T-helper 1 cell treated with Interleukin-12 subunit alpha and Interleukin-12 subunit beta and Interleukin-4 antibody, amounts not matched to agents 30 μg/mL and 1 μg/mL, for 36 hours (primary cell): ENCODE measurements at regions not wholly inside any gene's neighbourhood (a gene's known extent, or its start where the extent isn't known, plus 50 kb on each side); places are given as distances from the start of the nearest gene placed in this dataset.

Experiments
- H3K27ac Mint-ChIP-seq: one replicate; pipeline ENCODE4 v1.8.0; 2021; ENCODE audit warnings: mild to moderate bottlenecking, mixed read lengths
- H3K27me3 Mint-ChIP-seq: one replicate; pipeline ENCODE4 v1.8.0; 2021; ENCODE audit warnings: low read depth, mixed read lengths
- H3K36me3 Mint-ChIP-seq: one replicate; pipeline ENCODE4 v1.8.0; 2021; ENCODE audit warnings: low read depth, mixed read lengths
- H3K4me1 Mint-ChIP-seq: one replicate; pipeline ENCODE4 v1.8.0; 2021; ENCODE audit warnings: low read depth, mixed read lengths
- H3K4me3 Mint-ChIP-seq: one replicate; pipeline ENCODE4 v1.8.0; 2021; ENCODE audit warnings: mild to moderate bottlenecking, moderate library complexity, mixed read lengths
- H3K9me3 Mint-ChIP-seq: one replicate; pipeline ENCODE4 v1.8.0; 2021; ENCODE audit warnings: mixed read lengths

DNA sequence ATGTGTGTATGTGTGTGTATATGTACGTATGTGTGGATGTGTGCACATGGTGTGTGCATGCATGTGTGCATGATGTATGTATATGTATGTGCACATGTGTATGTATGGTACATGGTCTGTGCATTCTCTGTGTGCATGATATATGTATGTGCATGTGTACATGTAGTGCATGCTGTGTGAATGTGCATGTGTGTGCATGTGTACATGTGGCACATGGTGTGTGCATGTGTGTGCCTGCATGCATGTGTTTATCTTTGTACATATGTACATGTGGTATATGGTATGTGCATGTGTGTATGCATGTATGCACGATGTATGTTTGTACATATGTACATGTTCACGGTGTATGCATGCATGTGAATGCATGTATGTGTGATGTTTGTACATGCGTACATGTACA, 383.7 kb downstream of the TYW1 start:
- Mint-ChIP-seq H3K9me3 (no peaks in the 10 kb centered on the region), H3K4me3 (no peak overlapping the region), H3K36me3 (no peaks in the 10 kb centered on the region), H3K4me1 (no peaks in the 10 kb centered on the region), H3K27ac (no peak overlapping the region), H3K27me3 (no peaks in the 10 kb centered on the region)

DNA sequence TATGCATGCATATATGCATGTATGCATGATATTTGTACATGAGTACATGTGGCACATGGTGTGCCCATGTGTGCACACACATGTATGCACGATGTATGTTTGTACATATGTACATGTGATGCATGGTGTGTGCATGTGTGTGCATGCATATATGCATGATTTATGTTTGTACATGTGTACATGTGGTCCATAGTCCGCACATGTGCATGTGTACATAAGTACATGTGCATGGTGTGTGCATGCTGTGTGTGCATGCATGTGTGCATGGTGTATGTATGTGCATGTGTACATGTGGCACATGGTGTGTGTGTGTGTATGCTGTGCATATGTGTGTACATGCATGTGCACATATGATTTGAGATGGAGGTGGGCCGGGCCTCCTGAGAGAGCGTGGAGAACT, 384.2 kb downstream of the TYW1 start:
- no peak overlapping the region for H3K4me3 Mint-ChIP-seq
- H3K27ac Mint-ChIP-seq, result no peak overlapping the region
- no peaks in the 10 kb centered on the region for H3K27me3 Mint-ChIP-seq
- H3K9me3 Mint-ChIP-seq, result no peaks in the 10 kb centered on the region
- no peaks in the 10 kb centered on the region for H3K36me3 Mint-ChIP-seq
- H3K4me1 Mint-ChIP-seq, result no peaks in the 10 kb centered on the region

DNA sequence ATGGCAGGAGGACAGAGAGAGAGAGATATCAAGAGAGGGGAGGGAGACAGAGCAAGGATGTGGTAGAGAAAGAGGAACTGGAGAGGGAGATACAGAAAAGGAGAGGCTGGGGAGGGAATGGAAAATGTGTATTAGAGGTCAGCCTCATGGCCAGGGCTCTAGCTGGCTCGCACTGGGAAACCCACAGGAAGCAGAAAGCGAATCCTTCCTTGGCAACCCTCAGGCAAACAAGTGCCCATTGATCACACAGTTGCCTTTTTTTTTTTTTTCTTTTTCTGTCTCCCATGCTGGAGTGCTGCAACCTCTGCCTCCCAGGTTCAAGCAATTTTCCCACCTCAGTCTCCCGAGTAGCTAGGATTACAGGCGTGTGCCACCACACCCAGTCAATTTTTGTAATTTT, 391.2 kb downstream of the TYW1 start:
- H3K9me3 Mint-ChIP-seq, result no peaks in the 10 kb centered on the region
- H3K27ac Mint-ChIP-seq, result no peak overlapping the region
- H3K27me3 Mint-ChIP-seq, result no peaks in the 10 kb centered on the region
- no peaks in the 10 kb centered on the region for H3K36me3 Mint-ChIP-seq
- no peak overlapping the region for H3K4me3 Mint-ChIP-seq
- no peaks in the 10 kb centered on the region for H3K4me1 Mint-ChIP-seq

DNA sequence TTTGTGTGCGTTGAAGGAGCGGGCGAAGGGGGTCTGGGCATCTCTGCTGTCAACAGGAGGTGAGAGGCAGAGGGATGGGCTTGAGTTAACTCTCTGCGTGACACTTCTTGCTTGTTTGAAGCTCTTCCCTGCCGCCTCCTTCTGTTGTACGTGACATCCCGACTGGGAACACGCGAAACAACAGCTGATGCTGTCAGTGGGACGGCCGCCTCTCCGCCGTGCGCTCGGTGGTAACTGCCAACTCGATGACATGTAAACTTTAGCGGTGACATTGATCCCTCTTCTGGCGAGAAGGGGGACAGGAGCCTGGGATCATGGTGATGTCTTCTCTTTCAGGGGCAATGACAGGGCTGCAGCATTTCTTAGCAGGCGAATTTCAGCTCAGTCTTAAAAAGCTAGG, 394.5 kb downstream of the TYW1 start:
- Mint-ChIP-seq H3K36me3 (no peaks in the 10 kb centered on the region), H3K27me3 (no peaks in the 10 kb centered on the region), H3K4me1 (no peaks in the 10 kb centered on the region), H3K4me3 (no peak overlapping the region), H3K9me3 (no peaks in the 10 kb centered on the region), H3K27ac (no peak overlapping the region)

GRCh38 chr7:67392596-67393438, 396.2 kb downstream of the TYW1 start:
- no peak overlapping the region for H3K4me3 Mint-ChIP-seq
- H3K36me3 Mint-ChIP-seq, result no peaks in the 10 kb centered on the region
- no peaks in the 10 kb centered on the region for H3K4me1 Mint-ChIP-seq
- H3K27me3 Mint-ChIP-seq, result no peaks in the 10 kb centered on the region
- H3K27ac Mint-ChIP-seq, result no peak overlapping the region
- H3K9me3 Mint-ChIP-seq, result peaks cover 3% of the 10 kb centered on the region

- Mint-ChIP-seq H3K4me3 (no peak overlapping the region), H3K36me3 (no peaks in the 10 kb centered on the region), H3K4me1 (no peaks in the 10 kb centered on the region), H3K27ac (no peak overlapping the region), H3K27me3 (no peaks in the 10 kb centered on the region), H3K9me3 (peaks cover 5% of the 10 kb centered on the region)
Measured at GRCh38 chr7:67393903-67394302, 397.3 kb downstream of the TYW1 start.

- Mint-ChIP-seq H3K36me3 (no peaks in the 10 kb centered on the region), H3K4me3 (no peak overlapping the region), H3K9me3 (peaks cover 9% of the 10 kb centered on the region), H3K27ac (no peak overlapping the region), H3K4me1 (no peaks in the 10 kb centered on the region), H3K27me3 (no peaks in the 10 kb centered on the region)
Measured at GRCh38 chr7:67398916-67399315, 402.3 kb downstream of the TYW1 start.

- no peak overlapping the region for H3K4me3 Mint-ChIP-seq
Measured at GRCh38 chr7:67401492-67401891, 404.9 kb downstream of the TYW1 start.

GRCh38 chr7:67402280-67402679, 405.6 kb downstream of the TYW1 start:
- Mint-ChIP-seq H3K9me3 (peaks cover 6% of the 10 kb centered on the region), H3K27me3 (no peaks in the 10 kb centered on the region), H3K4me1 (no peaks in the 10 kb centered on the region), H3K4me3 (no peak overlapping the region), H3K27ac (no peak overlapping the region), H3K36me3 (no peaks in the 10 kb centered on the region)

More at GRCh38 chr7:67401492-67401891, 404.9 kb downstream of the TYW1 start:
- H3K36me3 Mint-ChIP-seq, result no peaks in the 10 kb centered on the region
- H3K27me3 Mint-ChIP-seq, result no peaks in the 10 kb centered on the region
- no peaks in the 10 kb centered on the region for H3K4me1 Mint-ChIP-seq
- H3K9me3 Mint-ChIP-seq, result peaks cover 9% of the 10 kb centered on the region
- no peak overlapping the region for H3K27ac Mint-ChIP-seq

DNA sequence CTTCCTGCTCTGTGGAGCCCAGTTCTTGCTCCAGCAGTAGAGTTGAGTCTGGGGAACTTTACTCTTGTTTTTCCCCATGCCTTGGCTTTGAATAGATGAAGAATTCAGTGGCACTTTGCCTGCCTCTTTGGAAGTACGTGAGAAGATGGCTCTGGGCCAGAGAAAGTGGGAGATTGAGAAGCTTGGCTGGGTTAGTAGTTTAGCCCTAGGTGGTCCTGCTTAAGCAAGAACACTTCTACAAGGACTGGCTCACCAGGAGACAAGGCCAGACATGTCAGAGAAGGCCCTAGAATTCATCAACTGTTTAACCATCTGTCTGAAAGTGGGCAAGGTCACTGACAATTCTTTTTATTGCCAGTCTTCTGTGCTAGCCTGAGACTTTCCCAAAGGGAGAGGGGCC, 410.3 kb downstream of the TYW1 start:
- no peaks in the 10 kb centered on the region for H3K36me3 Mint-ChIP-seq
- no peaks in the 10 kb centered on the region for H3K4me1 Mint-ChIP-seq
- no peak overlapping the region for H3K27ac Mint-ChIP-seq
- H3K27me3 Mint-ChIP-seq, result no peaks in the 10 kb centered on the region
- H3K4me3 Mint-ChIP-seq, result no peak overlapping the region
- peaks cover 18% of the 10 kb centered on the region for H3K9me3 Mint-ChIP-seq

GRCh38 chr7:67407392-67408071, 410.9 kb downstream of the TYW1 start:
- H3K27ac Mint-ChIP-seq, result no peak overlapping the region
- no peaks in the 10 kb centered on the region for H3K36me3 Mint-ChIP-seq
- H3K4me1 Mint-ChIP-seq, result no peaks in the 10 kb centered on the region
- no peaks in the 10 kb centered on the region for H3K27me3 Mint-ChIP-seq
- H3K4me3 Mint-ChIP-seq, result no peak overlapping the region
- H3K9me3 Mint-ChIP-seq, result peaks cover 18% of the 10 kb centered on the region

GRCh38 chr7:67408109-67408508, 411.5 kb downstream of the TYW1 start:
- peaks cover 18% of the 10 kb centered on the region for H3K9me3 Mint-ChIP-seq
- no peaks in the 10 kb centered on the region for H3K27me3 Mint-ChIP-seq
- H3K4me1 Mint-ChIP-seq, result no peaks in the 10 kb centered on the region
- H3K4me3 Mint-ChIP-seq, result no peak overlapping the region
- no peak overlapping the region for H3K27ac Mint-ChIP-seq
- H3K36me3 Mint-ChIP-seq, result no peaks in the 10 kb centered on the region

GRCh38 chr7:67413670-67414069, 417.0 kb downstream of the TYW1 start:
- H3K4me3 Mint-ChIP-seq, result no peak overlapping the region
- H3K27me3 Mint-ChIP-seq, result no peaks in the 10 kb centered on the region
- H3K27ac Mint-ChIP-seq, result no peak overlapping the region
- H3K9me3 Mint-ChIP-seq, result peaks cover 31% of the 10 kb centered on the region
- H3K36me3 Mint-ChIP-seq, result no peaks in the 10 kb centered on the region
- no peaks in the 10 kb centered on the region for H3K4me1 Mint-ChIP-seq

DNA sequence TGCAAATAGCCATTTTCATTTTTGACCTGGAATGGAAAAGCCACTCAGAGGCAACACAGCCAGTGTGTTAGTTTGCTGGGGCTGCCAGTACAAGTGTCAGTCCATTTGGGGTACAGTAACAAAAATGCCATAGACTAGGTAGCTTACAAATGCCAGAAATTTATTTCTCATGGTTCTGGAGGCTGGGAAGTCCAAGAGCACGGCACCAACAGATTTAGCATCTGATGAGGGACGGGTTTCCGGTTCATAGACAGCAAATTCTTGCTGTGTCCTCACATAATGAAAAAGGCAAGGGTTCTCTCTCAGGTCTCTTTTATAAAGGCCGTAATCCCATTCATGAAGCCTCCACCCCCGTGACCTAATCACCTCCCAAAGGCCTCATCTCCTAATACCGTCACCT, 418.2 kb downstream of the TYW1 start:
- Mint-ChIP-seq H3K27me3 (no peaks in the 10 kb centered on the region), H3K9me3 (peaks cover 27% of the 10 kb centered on the region), H3K4me3 (no peak overlapping the region), H3K36me3 (no peaks in the 10 kb centered on the region), H3K4me1 (no peaks in the 10 kb centered on the region), H3K27ac (no peak overlapping the region)

GRCh38 chr7:67422601-67423000, 426.0 kb downstream of the TYW1 start:
- H3K4me3 Mint-ChIP-seq, result no peak overlapping the region
- no peaks in the 10 kb centered on the region for H3K27me3 Mint-ChIP-seq
- no peaks in the 10 kb centered on the region for H3K4me1 Mint-ChIP-seq
- H3K27ac Mint-ChIP-seq, result no peak overlapping the region
- H3K36me3 Mint-ChIP-seq, result no peaks in the 10 kb centered on the region
- H3K9me3 Mint-ChIP-seq, result peaks cover 8% of the 10 kb centered on the region
